GM12891 (cell line): ENCODE measurements at regions not wholly inside any gene's neighbourhood (a gene's known extent, or its start where the extent isn't known, plus 50 kb on each side); places are given as distances from the start of the nearest gene placed in this dataset.

Source experiments
- DNase-seq: peaks from one replicate; pipeline ENCODE4 v3.0.0; 2011; ENCODE audit warnings: low spot score; ENCODE audit not compliant: insufficient read length
- FAIRE-seq: peaks from 2 replicates; lab custom pipeline; 2011; peaks lifted over from hg19 to GRCh38; lab: Jason Lieb, UNC
- PAX5 ChIP-seq: IDR thresholded peaks from 2 replicates; pipeline ENCODE4 v1.6.1; 2011; ENCODE audit warnings: low read length, moderate library complexity, mild to moderate bottlenecking; ENCODE audit not compliant: insufficient read depth, severe bottlenecking
- POLR2A ChIP-seq: IDR thresholded peaks from 2 replicates; pipeline ENCODE4 v1.6.1; 2011; ENCODE audit warnings: low read depth, low read length, control low read depth
- POLR2AphosphoS5 ChIP-seq: IDR thresholded peaks from 2 replicates; pipeline ENCODE4 v1.6.1; 2011; ENCODE audit warnings: low read depth, low read length, control low read depth
- POU2F2 ChIP-seq: IDR thresholded peaks from 2 replicates; pipeline ENCODE4 v1.6.1; 2011; ENCODE audit warnings: low read depth, mild to moderate bottlenecking, control low read depth, low read length, moderate library complexity
- SPI1 ChIP-seq: IDR thresholded peaks from 2 replicates; pipeline ENCODE4 v1.6.1; 2011; ENCODE audit warnings: low read depth, low read length, control low read depth
- TAF1 ChIP-seq: IDR thresholded peaks from 2 replicates; pipeline ENCODE4 v1.6.1; 2011; ENCODE audit warnings: low read depth, low read length, control low read depth

GRCh38 chr9:32293091-32293490 lies 91.4 kb upstream of the ACO1 start:
- no peak for TF ChIP-seq PAX5
- no peak for TF ChIP-seq POU2F2
- no peak for TF ChIP-seq POLR2A
- no peak for TF ChIP-seq SPI1
- no peak for TF ChIP-seq POLR2AphosphoS5
- no peak for TF ChIP-seq TAF1
- FAIRE-seq (no peak), DNase-seq (no peak)

- DNase-seq (no peak), FAIRE-seq (no peak)
Observed at GRCh38 chr9:32294106-32294505, 90.3 kb upstream of the ACO1 start.

GRCh38 chr9:32300373-32300772 lies 84.1 kb upstream of the ACO1 start:
- DNase-seq = no peak
- TF ChIP-seq POLR2A (no peak), POLR2AphosphoS5 (no peak), PAX5 (no peak), POU2F2 (no peak), TAF1 (no peak), SPI1 (no peak)
- no peak for FAIRE-seq

More at GRCh38 chr9:32294106-32294505, 90.3 kb upstream of the ACO1 start:
- TF ChIP-seq POLR2AphosphoS5 = no peak

- DNase-seq (no peak), FAIRE-seq (no peak)
- TF ChIP-seq TAF1 = no peak
Observed at GRCh38 chr9:32304495-32304894, 79.9 kb upstream of the ACO1 start.

DNA sequence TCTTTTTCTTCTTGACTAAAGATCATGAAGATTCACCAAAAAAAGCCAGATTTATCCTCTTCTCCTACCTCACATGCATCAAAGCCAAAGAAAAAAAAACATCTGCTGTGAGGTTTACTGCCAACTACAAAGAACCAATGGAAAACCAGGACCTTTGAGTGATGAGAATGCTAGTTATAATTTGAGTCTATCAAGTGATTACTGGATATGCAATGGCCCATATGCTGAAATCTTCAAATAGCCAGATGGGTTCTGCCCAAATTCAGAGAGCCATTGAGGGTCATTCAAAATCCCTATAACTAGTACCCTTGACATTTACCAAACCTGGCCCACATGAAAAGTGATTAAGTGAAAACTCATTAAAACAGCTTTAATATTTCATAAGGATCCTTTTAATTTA lies 78.4 kb upstream of the ACO1 start:
- DNase-seq (no peak), FAIRE-seq (no peak)
- TF ChIP-seq SPI1 = no peak
- TF ChIP-seq POLR2AphosphoS5 = no peak
- no peak for TF ChIP-seq PAX5

GRCh38 chr9:32319312-32319929 lies 65.0 kb upstream of the ACO1 start:
- FAIRE-seq (no peak), DNase-seq (no peak)
- TF ChIP-seq TAF1 = no peak
- no peak for TF ChIP-seq POLR2A
- no peak for TF ChIP-seq SPI1

DNA sequence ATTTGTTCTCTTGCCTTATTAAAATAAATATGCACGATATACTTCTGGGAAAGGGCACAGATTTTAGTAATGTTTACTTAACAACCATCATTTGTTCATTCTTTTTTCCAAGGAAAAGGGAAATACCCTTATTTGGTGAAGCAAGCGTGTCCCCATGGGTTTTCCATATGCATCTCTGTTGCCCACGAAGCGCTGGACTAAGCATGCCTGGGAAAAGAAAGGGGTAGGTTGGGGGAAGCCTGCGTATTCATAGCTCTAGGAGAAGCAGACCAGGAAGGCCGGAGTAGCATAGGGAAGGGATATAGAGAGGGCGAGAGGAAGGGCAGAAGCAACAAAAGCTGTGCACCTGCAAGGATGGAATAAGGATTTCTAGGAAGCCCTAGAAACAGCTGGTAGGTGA lies 61.8 kb upstream of the ACO1 start:
- no peak for FAIRE-seq
- no peak for DNase-seq
- TF ChIP-seq POLR2A (no peak), PAX5 (no peak), POU2F2 (no peak), POLR2AphosphoS5 (no peak), TAF1 (no peak), SPI1 (no peak)

DNA sequence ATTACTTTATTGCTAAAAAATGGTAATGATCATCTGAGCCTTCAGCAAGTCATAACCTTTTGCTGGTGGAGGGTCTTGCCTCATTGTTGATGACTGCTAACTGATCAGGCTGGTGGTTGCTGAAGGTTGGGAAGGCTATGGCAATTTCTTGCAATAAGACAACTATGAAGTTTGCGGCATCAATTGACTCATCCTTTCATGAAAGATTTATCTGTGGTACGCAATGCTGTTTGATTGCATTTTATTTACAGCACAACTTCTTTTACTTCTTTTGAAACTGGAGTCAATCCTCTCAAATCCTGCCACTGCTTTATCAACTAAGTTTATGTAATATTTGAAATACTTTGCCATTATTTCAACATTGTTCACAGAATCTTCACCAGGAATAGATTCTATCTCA lies 58.3 kb upstream of the ACO1 start:
- no peak for DNase-seq
- FAIRE-seq = no peak
- TF ChIP-seq PAX5 (no peak), POU2F2 (no peak), POLR2A (no peak), SPI1 (no peak), TAF1 (no peak), POLR2AphosphoS5 (no peak)

DNA sequence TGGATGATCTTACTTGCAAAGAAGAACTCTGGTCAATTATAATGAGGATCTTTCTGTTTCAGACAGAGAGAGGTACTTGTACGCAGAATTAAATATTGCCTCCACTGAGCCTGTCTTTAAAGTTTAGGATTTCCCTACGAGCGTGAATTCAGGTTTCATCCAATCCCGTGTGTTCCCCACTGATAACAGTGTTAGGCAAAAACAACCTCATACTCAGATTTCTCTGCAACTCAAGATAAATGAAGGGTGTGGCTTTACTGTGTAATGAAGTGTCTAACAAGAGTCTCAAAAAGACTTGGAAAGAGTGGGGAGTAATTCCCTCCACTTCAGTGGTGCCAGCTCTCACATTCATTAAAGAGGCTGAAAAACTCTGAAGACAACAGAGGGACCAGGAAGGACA lies 53.2 kb upstream of the ACO1 start:
- no peak for FAIRE-seq

GRCh38 chr9:32334112-32334511 lies 50.3 kb upstream of the ACO1 start:
- no peak for DNase-seq
- no peak for FAIRE-seq
- TF ChIP-seq SPI1 (no peak), POLR2A (no peak), TAF1 (no peak), PAX5 (no peak), POU2F2 (no peak), POLR2AphosphoS5 (no peak)

More for the DNA sequence above, 53.2 kb upstream of the ACO1 start:
- no peak for TF ChIP-seq POLR2AphosphoS5
- TF ChIP-seq POLR2A = no peak
- TF ChIP-seq PAX5 = no peak
- TF ChIP-seq TAF1 = no peak
- TF ChIP-seq SPI1 = no peak
- no peak for TF ChIP-seq POU2F2
- DNase-seq = no peak
